Neural crest cell (in vitro differentiated cells): ENCODE measurements at regions not wholly inside any gene's neighbourhood (a gene's known extent, or its start where the extent isn't known, plus 50 kb on each side); places are given as distances from the start of the nearest gene placed in this dataset.

Experiments used
- DNase-seq: peaks from one replicate; pipeline ENCODE4 v3.0.0; 2021; ENCODE audit warnings: low read depth, mixed read lengths, low spot score
- H3K27ac Mint-ChIP-seq: one replicate; pipeline ENCODE4 v1.8.0; 2021; ENCODE audit warnings: mild to moderate bottlenecking, mixed read lengths; ENCODE audit not compliant: unreplicated experiment
- H3K27me3 Mint-ChIP-seq: 2 replicates; pipeline ENCODE4 v1.8.0; 2021; ENCODE audit warnings: low read depth, mild to moderate bottlenecking, mixed read lengths
- H3K36me3 Mint-ChIP-seq: 2 replicates; pipeline ENCODE4 v1.8.0; 2021; ENCODE audit warnings: low read depth, mild to moderate bottlenecking, mixed read lengths
- H3K4me1 Mint-ChIP-seq: 2 replicates; pipeline ENCODE4 v1.8.0; 2021; ENCODE audit warnings: mixed read lengths
- H3K4me3 Mint-ChIP-seq: one replicate; pipeline ENCODE4 v1.8.0; 2021; ENCODE audit warnings: mild to moderate bottlenecking, mixed read lengths
- H3K9me3 Mint-ChIP-seq: 2 replicates; pipeline ENCODE4 v1.8.0; 2021; ENCODE audit warnings: mixed read lengths
- TF ChIP-seq, protein P1 (sequence below): fragments of 200-600 bp; sonication (generic); conservative IDR thresholded peaks from 2 replicates; pipeline ENCODE4 v1.5.0; 2021; ENCODE audit warnings: antibody characterized with exemption, mild to moderate bottlenecking

DNA sequence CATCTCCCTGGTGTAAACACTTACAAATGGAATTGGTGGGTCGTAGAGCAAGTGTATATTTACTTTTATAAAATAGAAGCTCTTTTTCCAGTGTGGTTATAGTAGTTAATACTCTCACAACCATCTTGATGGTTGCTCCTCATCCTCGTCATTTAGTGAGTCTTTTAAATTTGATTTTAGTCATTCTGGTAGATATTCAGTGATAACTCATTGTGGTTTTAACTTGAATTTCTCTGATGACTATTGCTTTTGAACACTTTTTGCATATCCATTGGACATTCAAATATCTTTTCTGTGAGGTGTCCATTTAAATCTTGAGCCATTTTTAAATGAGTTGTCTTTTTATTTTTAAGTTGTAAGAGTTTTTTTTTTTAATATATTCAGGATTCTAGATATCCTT is 189.2 kb upstream of the PHACTR1 start:
- no peak overlapping the region for H3K4me3 Mint-ChIP-seq
- H3K9me3 Mint-ChIP-seq = no peaks in the 10 kb centered on the region
- TF ChIP-seq, protein P1, sequence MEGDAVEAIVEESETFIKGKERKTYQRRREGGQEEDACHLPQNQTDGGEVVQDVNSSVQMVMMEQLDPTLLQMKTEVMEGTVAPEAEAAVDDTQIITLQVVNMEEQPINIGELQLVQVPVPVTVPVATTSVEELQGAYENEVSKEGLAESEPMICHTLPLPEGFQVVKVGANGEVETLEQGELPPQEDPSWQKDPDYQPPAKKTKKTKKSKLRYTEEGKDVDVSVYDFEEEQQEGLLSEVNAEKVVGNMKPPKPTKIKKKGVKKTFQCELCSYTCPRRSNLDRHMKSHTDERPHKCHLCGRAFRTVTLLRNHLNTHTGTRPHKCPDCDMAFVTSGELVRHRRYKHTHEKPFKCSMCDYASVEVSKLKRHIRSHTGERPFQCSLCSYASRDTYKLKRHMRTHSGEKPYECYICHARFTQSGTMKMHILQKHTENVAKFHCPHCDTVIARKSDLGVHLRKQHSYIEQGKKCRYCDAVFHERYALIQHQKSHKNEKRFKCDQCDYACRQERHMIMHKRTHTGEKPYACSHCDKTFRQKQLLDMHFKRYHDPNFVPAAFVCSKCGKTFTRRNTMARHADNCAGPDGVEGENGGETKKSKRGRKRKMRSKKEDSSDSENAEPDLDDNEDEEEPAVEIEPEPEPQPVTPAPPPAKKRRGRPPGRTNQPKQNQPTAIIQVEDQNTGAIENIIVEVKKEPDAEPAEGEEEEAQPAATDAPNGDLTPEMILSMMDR = no peak
- H3K27me3 Mint-ChIP-seq = no peaks in the 10 kb centered on the region
- H3K27ac Mint-ChIP-seq = no peak overlapping the region
- peaks cover 3% of the 10 kb centered on the region for H3K36me3 Mint-ChIP-seq
- H3K4me1 Mint-ChIP-seq = peaks cover 12% of the 10 kb centered on the region
- no peak for DNase-seq

DNA sequence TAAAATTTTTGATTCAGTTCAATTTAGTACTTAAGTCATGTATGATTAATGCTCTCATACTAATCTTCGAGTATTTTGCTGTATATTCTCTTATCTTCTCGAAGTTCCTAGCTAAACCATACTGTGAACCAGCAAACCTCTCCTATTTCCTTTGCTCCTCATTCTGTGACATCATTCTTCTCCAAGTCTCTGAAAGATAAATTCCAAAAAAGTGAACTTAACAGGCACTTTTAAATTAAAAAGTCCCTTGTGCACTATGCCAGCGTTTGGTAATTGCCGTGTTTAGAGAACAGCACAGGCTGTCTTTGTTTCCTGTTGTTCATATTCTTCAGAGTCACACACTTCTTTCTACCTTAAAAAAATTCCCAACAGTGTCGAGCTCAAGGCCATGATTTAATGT is 188.4 kb upstream of the PHACTR1 start:
- no peaks in the 10 kb centered on the region for H3K27me3 Mint-ChIP-seq
- peaks cover 3% of the 10 kb centered on the region for H3K36me3 Mint-ChIP-seq
- no peaks in the 10 kb centered on the region for H3K9me3 Mint-ChIP-seq
- DNase-seq = no peak
- TF ChIP-seq, protein P1 = no peak
- H3K27ac Mint-ChIP-seq = no peak overlapping the region
- H3K4me1 Mint-ChIP-seq = peaks cover 12% of the 10 kb centered on the region
- no peak overlapping the region for H3K4me3 Mint-ChIP-seq

DNA sequence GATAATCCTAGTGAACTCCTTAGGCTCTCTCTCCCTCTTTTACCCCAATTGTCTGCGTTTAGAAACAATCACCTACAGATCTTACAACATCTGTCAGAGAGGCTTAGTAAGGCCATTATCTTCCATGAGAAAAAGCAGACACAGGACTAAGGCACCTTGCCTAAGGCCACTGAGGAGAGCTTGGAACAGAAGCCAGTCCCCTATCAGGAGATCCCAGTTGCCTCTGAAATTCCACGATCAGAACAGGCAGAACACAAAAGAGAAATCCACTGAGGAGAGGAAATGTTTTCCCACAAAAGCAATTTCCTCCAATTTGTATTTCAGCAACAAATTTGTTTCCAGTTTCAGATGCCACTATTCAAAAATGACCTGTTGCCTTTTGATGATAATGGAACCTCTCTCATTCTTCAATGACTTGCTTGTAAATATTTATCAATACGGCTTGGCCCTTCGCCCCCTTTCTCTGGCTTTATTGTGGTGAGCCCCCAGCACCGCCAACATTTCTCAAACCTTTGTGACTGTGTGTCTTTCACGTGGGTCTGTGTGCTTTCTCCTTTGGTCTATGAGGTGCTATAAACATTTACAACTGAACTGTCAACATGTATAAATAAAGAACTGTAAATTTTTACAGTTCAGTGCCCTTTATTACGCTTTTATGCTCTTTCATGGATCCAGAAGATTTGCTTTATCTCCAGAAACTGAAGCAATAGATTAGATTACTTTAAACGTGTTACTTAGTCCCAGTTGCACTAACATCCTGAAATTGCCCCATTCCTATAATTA is 187.8 kb upstream of the PHACTR1 start:
- peaks cover 3% of the 10 kb centered on the region for H3K36me3 Mint-ChIP-seq
- no peak overlapping the region for H3K27ac Mint-ChIP-seq

DNA sequence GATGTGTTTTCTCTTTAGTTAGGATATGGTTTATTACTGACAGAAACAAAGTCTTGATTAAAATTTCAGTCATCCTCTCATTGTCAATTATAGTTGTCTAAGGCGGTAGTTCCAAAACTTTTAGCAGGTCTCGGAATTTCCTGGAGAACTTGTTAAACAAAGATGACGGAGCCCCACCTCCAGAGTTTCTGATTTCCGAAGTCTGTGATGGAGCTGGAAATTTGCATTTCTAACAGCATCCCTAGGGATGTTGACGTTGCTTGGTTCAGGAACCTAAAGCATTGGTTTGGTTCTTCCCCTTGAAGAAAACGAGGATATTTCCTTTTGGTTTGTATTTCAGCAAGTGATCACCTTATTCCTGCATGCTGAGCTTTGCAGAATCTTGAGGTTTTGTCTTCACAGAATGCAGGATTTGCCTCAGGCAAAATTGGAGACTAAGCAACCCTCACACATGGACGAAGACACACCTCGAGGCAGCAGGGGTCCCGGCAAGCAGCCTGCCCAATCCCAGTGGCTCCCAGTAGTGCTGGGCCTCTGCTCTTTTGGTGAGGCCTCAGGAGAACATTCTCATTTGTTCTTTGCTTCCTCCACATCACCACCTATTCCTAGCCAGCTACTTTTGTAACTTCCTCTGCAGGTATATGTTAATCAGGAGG is 187.1 kb upstream of the PHACTR1 start:
- H3K4me3 Mint-ChIP-seq = no peak overlapping the region
- H3K27ac Mint-ChIP-seq = no peak overlapping the region
- H3K36me3 Mint-ChIP-seq = no peaks in the 10 kb centered on the region
- no peak for DNase-seq
- TF ChIP-seq, protein P1 = no peak
- H3K4me1 Mint-ChIP-seq = peaks cover 12% of the 10 kb centered on the region
- no peaks in the 10 kb centered on the region for H3K9me3 Mint-ChIP-seq
- H3K27me3 Mint-ChIP-seq = no peaks in the 10 kb centered on the region

More for the DNA sequence above, 187.8 kb upstream of the PHACTR1 start:
- Mint-ChIP-seq H3K9me3 (no peaks in the 10 kb centered on the region), H3K4me3 (no peak overlapping the region), H3K4me1 (peaks cover 12% of the 10 kb centered on the region), H3K27me3 (no peaks in the 10 kb centered on the region)
- TF ChIP-seq, protein P1 = no peak
- no peak for DNase-seq

DNA sequence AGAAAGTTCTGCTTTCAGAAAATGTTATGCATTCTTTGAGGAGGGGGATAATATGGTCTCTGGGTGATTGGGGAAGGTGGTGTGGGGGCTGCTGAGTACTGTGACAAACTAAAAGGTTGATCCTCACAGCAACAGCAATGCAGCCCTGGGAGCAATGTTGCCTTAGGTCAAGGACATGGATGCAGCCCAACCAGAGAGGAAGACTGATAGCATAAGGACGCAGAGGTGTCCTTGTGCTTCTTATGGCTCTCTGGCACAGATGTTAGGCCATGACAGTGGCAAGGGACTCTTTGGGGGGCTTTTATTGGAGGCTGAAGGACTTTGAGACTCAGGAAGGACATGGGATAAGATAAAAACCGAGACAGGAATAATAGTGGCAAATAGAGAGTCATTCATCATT is 186.2 kb upstream of the PHACTR1 start:
- H3K4me1 Mint-ChIP-seq = peaks cover 12% of the 10 kb centered on the region
- no peaks in the 10 kb centered on the region for H3K9me3 Mint-ChIP-seq
- TF ChIP-seq, protein P1 = no peak
- H3K27ac Mint-ChIP-seq = no peak overlapping the region
- H3K4me3 Mint-ChIP-seq = no peak overlapping the region
- H3K36me3 Mint-ChIP-seq = no peaks in the 10 kb centered on the region
- no peaks in the 10 kb centered on the region for H3K27me3 Mint-ChIP-seq
- DNase-seq = no peak
